Liver (tissue), 7 donors: ENCODE measurements at regions not wholly inside any gene's neighbourhood (a gene's known extent, or its start where the extent isn't known, plus 50 kb on each side); places are given as distances from the start of the nearest gene placed in this dataset.

Experiments used
- DNase-seq: peaks from one replicate; pipeline ENCODE4 v3.0.0-alpha.2; 2017; ENCODE audit warnings: low spot score
- H3K27ac ChIP-seq, 2 donors: one replicate each; pipeline ENCODE4 v1.7.0; 2013; ENCODE audit warnings: inconsistent platforms in 2 of 2, low read length in 2 of 2, control low read depth in 1 of 2, low read depth in 1 of 2, mild to moderate bottlenecking in 1 of 2
- H3K27me3 ChIP-seq, 4 donors: one replicate each; pipeline versions ENCODE4 v1.6.1 to v1.7.0; 2013; ENCODE audit warnings: low read length in 3 of 4, inconsistent platforms in 1 of 4, mild to moderate bottlenecking in 1 of 4, moderate library complexity in 1 of 4; ENCODE audit not compliant: control insufficient read depth in 4 of 4, insufficient read depth in 4 of 4
- H3K36me3 ChIP-seq, 4 donors: one replicate each; pipeline versions ENCODE4 v1.6.1 to v1.7.0; 2013; ENCODE audit warnings: low read length in 3 of 4, mild to moderate bottlenecking in 3 of 4, low read depth in 1 of 4, moderate library complexity in 1 of 4; ENCODE audit not compliant: control insufficient read depth in 4 of 4, insufficient read depth in 3 of 4
- H3K4me1 ChIP-seq, 4 donors: one replicate each; pipeline versions ENCODE4 v1.6.1 to v1.7.0; 2013; ENCODE audit warnings: low read length in 3 of 4, mild to moderate bottlenecking in 3 of 4, moderate library complexity in 1 of 4; ENCODE audit not compliant: control insufficient read depth in 4 of 4, insufficient read depth in 4 of 4
- H3K4me3 ChIP-seq, 3 donors: one replicate each; pipeline versions ENCODE4 v1.6.1 to v1.7.0; 2013; ENCODE audit warnings: low read length in 3 of 3, control low read depth in 1 of 3, low read depth in 1 of 3, mild to moderate bottlenecking in 1 of 3
- H3K9ac ChIP-seq, 2 donors: one replicate each; pipeline ENCODE4 v1.7.0; 2013; ENCODE audit warnings: low read length in 2 of 2, mild to moderate bottlenecking in 2 of 2, moderate library complexity in 2 of 2, control low read depth in 1 of 2, low read depth in 1 of 2
- H3K9me3 ChIP-seq, 4 donors: one replicate each; pipeline versions ENCODE4 v1.6.1 to v1.7.0; 2013; ENCODE audit warnings: low read length in 3 of 4; ENCODE audit not compliant: control insufficient read depth in 4 of 4
- HNF4G ChIP-seq: IDR thresholded peaks from 2 replicates; pipeline ENCODE4 v1.6.1; 2016; ENCODE audit warnings: antibody characterized with exemption
- JUND ChIP-seq, 2 donors: IDR thresholded peaks; 2 replicates each; pipeline ENCODE4 v1.6.1; 2016; ENCODE audit warnings: antibody characterized with exemption in 2 of 2
- NR2F2 ChIP-seq: IDR thresholded peaks from 2 replicates; pipeline ENCODE4 v1.6.1; 2016; ENCODE audit warnings: antibody characterized with exemption
- RAD21 ChIP-seq, 2 donors: IDR thresholded peaks; 2 replicates each; pipeline ENCODE4 v1.6.1; 2016; ENCODE audit warnings: antibody characterized with exemption in 2 of 2, mild to moderate bottlenecking in 2 of 2
- SP1 ChIP-seq: IDR thresholded peaks from 2 replicates; pipeline ENCODE4 v1.6.1; 2018; ENCODE audit warnings: antibody characterized with exemption, mild to moderate bottlenecking
- TAF1 ChIP-seq: conservative IDR thresholded peaks from 2 replicates; pipeline ENCODE4 v1.6.1; 2016; ENCODE audit warnings: antibody characterized with exemption, mild to moderate bottlenecking
- WGBS: extraction: QIAGEN DNeasy Blood & Tissue Kit; methylation state at CpG from one replicate; pipeline ENCODE4 v1.1.7; 2013; 5-methylcytosine and 5-hydroxymethylcytosine counted together
- TF ChIP-seq, protein P1 (sequence below): IDR thresholded peaks from 2 replicates; pipeline ENCODE4 v1.6.1; 2016; ENCODE audit warnings: antibody characterized with exemption
- TF ChIP-seq, protein P2 (sequence below): IDR thresholded peaks from 2 replicates; pipeline ENCODE4 v1.6.1; 2016; ENCODE audit warnings: antibody characterized with exemption
- TF ChIP-seq, protein P3 (sequence below): IDR thresholded peaks from 2 replicates; pipeline ENCODE4 v1.6.1; 2016; ENCODE audit warnings: antibody characterized with exemption
- donor health status: healthy.
- donor health status: healthy.
- donor health status: healthy.
- donor health status: healthy.

DNA sequence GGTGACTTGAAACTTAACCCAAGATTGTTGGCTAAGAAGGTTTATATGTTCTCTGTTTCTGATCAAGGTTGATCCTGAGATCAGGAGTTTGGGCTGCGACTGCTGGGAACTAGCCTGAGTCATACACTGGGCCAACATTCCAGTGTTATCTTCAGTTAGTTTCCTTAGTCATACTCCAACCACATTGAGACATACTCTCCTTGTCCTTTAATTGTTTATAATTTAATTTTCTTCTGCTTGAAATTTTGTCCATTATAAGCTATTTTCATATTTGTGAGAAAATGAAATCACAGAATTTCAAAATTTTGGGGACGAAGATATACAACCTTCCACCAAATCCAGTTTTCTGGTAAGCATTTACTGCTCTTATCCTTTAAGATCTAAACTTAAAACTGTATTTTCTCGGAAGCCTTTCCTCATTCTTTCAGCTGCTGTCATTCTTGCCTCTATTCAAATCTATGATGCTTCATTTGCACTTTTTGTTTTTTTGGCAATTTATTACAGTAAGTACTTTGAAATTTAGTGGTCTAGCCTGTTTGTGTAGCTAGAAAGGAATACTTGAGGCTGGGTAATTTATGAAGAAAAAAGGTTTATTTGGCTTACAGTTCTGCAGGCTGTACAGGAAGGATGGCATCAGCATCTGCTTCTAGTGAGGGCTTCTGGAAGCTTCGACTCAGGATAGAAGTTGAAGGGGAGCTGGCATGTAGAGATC is 63.4 kb upstream of the POT1 start:
- Histone ChIP-seq H3K27me3 (no peaks in the 10 kb centered on the region), H3K4me3 (no peak overlapping the region), H3K27ac (no peak overlapping the region), H3K36me3 (no peaks in the 10 kb centered on the region), H3K9me3 (no peaks in the 10 kb centered on the region), H3K4me1 (no peaks in the 10 kb centered on the region), H3K9ac (no peak overlapping the region)
- DNase-seq = no peak
- 86% methylated on average over 4 of the region's 4 CpGs for WGBS
- TF ChIP-seq, protein P1, sequence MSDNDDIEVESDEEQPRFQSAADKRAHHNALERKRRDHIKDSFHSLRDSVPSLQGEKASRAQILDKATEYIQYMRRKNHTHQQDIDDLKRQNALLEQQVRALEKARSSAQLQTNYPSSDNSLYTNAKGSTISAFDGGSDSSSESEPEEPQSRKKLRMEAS = no peak
- TF ChIP-seq HNF4G (no peak), RAD21 (IDR thresholded peaks at IDR 0.05) (no peak)

DNA sequence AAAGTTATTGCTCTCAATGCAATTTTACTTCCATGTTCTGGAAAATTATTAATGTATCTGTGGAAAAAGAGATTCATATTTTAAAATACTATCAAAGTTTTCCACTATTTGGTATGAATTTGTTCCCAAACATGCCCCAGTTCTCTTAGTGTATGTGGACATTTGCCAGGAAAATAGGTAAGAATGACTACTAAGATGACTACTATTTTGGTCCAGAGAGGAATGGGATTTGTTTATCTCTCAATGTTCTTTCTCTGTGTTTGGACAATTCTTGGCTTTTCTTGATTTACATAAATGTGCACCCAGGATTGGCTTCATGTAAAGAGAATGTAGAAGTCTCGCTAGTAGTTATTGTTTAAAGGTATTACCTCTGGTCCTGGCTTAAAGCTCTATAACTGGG is 60.3 kb upstream of the POT1 start:
- 93% methylated on average over 1 of the region's 1 CpG for WGBS
- no peaks in the 10 kb centered on the region for H3K9me3 ChIP-seq
- TF ChIP-seq NR2F2 = no peak
- TF ChIP-seq JUND (IDR thresholded peaks at IDR 0.05) = no peak
- no peak for TF ChIP-seq RAD21 (IDR thresholded peaks at IDR 0.05)
- no peak for TF ChIP-seq TAF1
- TF ChIP-seq SP1 = no peak
- TF ChIP-seq HNF4G = no peak
- TF ChIP-seq, protein P2, sequence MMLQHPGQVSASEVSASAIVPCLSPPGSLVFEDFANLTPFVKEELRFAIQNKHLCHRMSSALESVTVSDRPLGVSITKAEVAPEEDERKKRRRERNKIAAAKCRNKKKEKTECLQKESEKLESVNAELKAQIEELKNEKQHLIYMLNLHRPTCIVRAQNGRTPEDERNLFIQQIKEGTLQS = no peak
- TF ChIP-seq, protein P3, sequence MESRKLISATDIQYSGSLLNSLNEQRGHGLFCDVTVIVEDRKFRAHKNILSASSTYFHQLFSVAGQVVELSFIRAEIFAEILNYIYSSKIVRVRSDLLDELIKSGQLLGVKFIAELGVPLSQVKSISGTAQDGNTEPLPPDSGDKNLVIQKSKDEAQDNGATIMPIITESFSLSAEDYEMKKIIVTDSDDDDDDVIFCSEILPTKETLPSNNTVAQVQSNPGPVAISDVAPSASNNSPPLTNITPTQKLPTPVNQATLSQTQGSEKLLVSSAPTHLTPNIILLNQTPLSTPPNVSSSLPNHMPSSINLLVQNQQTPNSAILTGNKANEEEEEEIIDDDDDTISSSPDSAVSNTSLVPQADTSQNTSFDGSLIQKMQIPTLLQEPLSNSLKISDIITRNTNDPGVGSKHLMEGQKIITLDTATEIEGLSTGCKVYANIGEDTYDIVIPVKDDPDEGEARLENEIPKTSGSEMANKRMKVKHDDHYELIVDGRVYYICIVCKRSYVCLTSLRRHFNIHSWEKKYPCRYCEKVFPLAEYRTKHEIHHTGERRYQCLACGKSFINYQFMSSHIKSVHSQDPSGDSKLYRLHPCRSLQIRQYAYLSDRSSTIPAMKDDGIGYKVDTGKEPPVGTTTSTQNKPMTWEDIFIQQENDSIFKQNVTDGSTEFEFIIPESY = no peak

More for the DNA sequence above, 60.3 kb upstream of the POT1 start:
- H3K9ac ChIP-seq = no peak overlapping the region
- H3K36me3 ChIP-seq = no peaks in the 10 kb centered on the region
- H3K4me1 ChIP-seq = no peaks in the 10 kb centered on the region
- H3K27ac ChIP-seq = no peak overlapping the region
- no peak for DNase-seq
- H3K4me3 ChIP-seq = no peak overlapping the region
- H3K27me3 ChIP-seq = no peaks in the 10 kb centered on the region
